GM12874 (cell line): ENCODE measurements at regions not wholly inside any gene's neighbourhood (a gene's known extent, or its start where the extent isn't known, plus 50 kb on each side); places are given as distances from the start of the nearest gene placed in this dataset.

Experiments used
- CTCF ChIP-seq: IDR thresholded peaks from 2 replicates; pipeline ENCODE4 v1.5.1; 2011; ENCODE audit warnings: low read depth, mild to moderate bottlenecking, control low read depth, low read length, moderate library complexity; ENCODE audit not compliant: insufficient read depth

- no peak for TF ChIP-seq CTCF
Observed at GRCh38 chr12:4213471-4213870, 60.1 kb upstream of the CCND2 start.

GRCh38 chr12:4212845-4213244 is 60.7 kb upstream of the CCND2 start:
- no peak for TF ChIP-seq CTCF

- no peak for TF ChIP-seq CTCF
Observed at GRCh38 chr12:4211372-4211771, 62.2 kb upstream of the CCND2 start.

DNA sequence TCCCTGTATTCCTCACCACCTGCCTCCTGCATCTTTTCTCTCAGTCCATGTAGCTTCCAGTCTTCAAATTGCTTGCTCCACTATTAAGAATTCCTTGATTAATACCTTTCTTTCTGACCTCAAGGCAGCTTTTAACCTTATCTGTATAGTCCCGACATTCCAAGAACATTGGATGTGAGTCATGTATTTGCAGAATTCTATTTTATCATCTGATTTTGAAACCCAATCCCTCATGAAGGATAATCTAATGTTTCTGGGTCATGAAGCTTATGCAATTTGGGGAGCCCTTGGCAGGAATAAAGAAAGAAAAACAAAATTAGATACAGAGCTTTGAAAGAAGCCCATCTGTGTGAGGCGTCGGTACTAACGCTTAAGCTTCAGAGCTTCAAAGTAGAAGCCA is 63.4 kb upstream of the CCND2 start:
- no peak for TF ChIP-seq CTCF

- no peak for TF ChIP-seq CTCF
Observed at GRCh38 chr12:4206470-4206869, 67.1 kb upstream of the CCND2 start.

DNA sequence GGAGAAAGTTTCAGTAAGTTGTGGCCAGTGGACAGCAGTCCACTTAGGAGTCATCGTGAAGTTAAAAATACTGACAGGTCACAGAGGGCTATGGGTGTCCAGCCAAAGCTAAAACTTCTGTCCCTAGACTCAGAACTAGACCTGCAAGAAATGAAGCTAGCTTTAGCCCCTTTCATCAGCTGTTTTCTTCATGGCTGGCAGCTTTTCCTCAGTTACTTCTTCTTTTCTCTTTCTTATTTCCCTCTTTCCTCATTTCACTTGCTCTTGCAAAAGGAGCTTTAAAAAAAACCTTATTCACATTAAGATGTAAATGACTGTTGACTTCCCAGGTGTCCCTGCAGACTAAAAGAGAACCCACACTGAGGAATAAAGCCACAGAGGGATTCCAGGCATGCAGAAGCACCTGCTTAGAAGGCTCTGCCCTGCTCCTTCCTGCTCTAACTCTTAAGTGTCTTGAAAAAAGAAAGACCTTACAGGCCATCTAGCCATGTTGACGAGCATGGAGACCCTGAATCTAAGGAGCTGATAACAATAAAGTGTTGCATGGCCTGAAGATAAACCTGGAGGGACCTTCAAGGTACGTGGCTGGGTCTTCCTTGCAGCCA is 69.7 kb upstream of the CCND2 start:
- TF ChIP-seq CTCF: no peak

DNA sequence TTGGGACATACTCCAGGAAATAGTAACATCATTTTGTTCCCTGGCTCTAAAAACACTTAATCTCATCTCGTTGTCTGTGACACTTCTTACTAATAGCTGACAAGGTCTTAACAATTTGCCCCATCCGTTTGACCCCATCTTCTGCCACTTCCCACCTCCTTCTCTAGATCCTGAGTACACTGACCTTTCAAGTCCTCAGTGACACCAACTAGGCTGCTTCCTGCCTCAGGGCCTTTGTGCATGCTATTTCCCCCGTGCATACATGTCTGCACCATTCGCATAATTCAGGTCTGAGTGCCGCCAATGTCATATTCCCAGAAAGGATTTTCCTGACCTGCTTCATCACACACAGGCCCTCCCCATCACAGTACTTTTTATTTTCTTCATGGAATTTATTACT is 70.6 kb upstream of the CCND2 start:
- no peak for TF ChIP-seq CTCF
